Testis (tissue), 2 donors: ENCODE measurements at regions not wholly inside any gene's neighbourhood (a gene's known extent, or its start where the extent isn't known, plus 50 kb on each side); places are given as distances from the start of the nearest gene placed in this dataset.

Experiments
- DNase-seq: peaks from one replicate; pipeline ENCODE4 v3.0.0-alpha.2; 2019
- H3K27ac ChIP-seq, 2 donors: fragments of 200-600 bp; sonication (generic); one replicate each; pipeline ENCODE4 v1.5.1; 2019
- H3K27me3 ChIP-seq: fragments of 200-600 bp; sonication (generic); one replicate; pipeline ENCODE4 v1.5.1; 2019
- H3K36me3 ChIP-seq: fragments of 200-600 bp; sonication (generic); one replicate; pipeline ENCODE4 v1.5.1; 2017; ENCODE audit warnings: low read depth; ENCODE audit errors: missing control alignments
- H3K4me1 ChIP-seq: fragments of 200-600 bp; sonication (generic); one replicate; pipeline ENCODE4 v1.5.1; 2019
- H3K4me3 ChIP-seq, 2 donors: fragments of 200-600 bp; sonication (generic); one replicate each; pipeline ENCODE4 v1.5.1; 2017 to 2019
- H3K9me3 ChIP-seq: fragments of 200-600 bp; sonication (generic); one replicate; pipeline ENCODE4 v1.5.1; 2017
- CTCF ChIP-seq, 3 experiments: fragments of 450-650 bp in 2 of 3; fragments of 200-600 bp in 1 of 3; sonication (generic) in 1 of 3; IDR thresholded peaks; one replicate each; pipeline ENCODE4 v1.5.1; 2016 to 2019; ENCODE audit warnings: antibody characterized with exemption in 3 of 3, mild to moderate bottlenecking in 2 of 3, moderate library complexity in 1 of 3
- POLR2A ChIP-seq: fragments of 450-650 bp; IDR thresholded peaks from one replicate; pipeline ENCODE4 v1.6.1; 2017; ENCODE audit warnings: antibody characterized with exemption, mild to moderate bottlenecking, moderate library complexity
- WGBS, 2 donors: methylation state at CpG; one replicate each; pipeline ENCODE4 v1.1.5; 2018; 5-methylcytosine and 5-hydroxymethylcytosine counted together
- intact Hi-C: fragments of 100-400 bp; cut with DNase I; formaldehyde crosslinking; loops from one replicate; pipeline ENCODE4 v1.15.1; 2023; ENCODE audit warnings: low total_unique reads

GRCh38 chr5:103466495-103466894, 96.1 kb downstream of the NUDT12 start:
- H3K4me3 ChIP-seq, result no peak overlapping the region
- DNase-seq, result no peak
- H3K9me3 ChIP-seq, result no peaks in the 10 kb centered on the region
- H3K36me3 ChIP-seq, result no peaks in the 10 kb centered on the region
- no peak for TF ChIP-seq POLR2A
- TF ChIP-seq CTCF (IDR thresholded peaks at IDR 0.05), result no peak
- no peaks in the 10 kb centered on the region for H3K4me1 ChIP-seq
- intact Hi-C loops, result no loop called here
- no peaks in the 10 kb centered on the region for H3K27me3 ChIP-seq
- H3K27ac ChIP-seq, result no peak overlapping the region

GRCh38 chr5:103465891-103466290, 96.7 kb downstream of the NUDT12 start:
- intact Hi-C loops, result no loop called here
- no peaks in the 10 kb centered on the region for H3K36me3 ChIP-seq
- DNase-seq, result no peak

GRCh38 chr5:103464835-103465484, 97.6 kb downstream of the NUDT12 start:
- H3K4me1 ChIP-seq, result no peaks in the 10 kb centered on the region
- intact Hi-C loops, result no loop called here
- TF ChIP-seq CTCF (IDR thresholded peaks at IDR 0.05), result no peak
- TF ChIP-seq POLR2A, result no peak
- no peak overlapping the region for H3K4me3 ChIP-seq
- WGBS, 2 donors, result 65 to 76% methylated on average over 5 of the region's 5 CpGs
- H3K9me3 ChIP-seq, result no peaks in the 10 kb centered on the region
- no peak overlapping the region for H3K27ac ChIP-seq
- no peaks in the 10 kb centered on the region for H3K36me3 ChIP-seq
- H3K27me3 ChIP-seq, result no peaks in the 10 kb centered on the region
- DNase-seq, result no peak

More at GRCh38 chr5:103465891-103466290, 96.7 kb downstream of the NUDT12 start:
- Histone ChIP-seq H3K9me3 (no peaks in the 10 kb centered on the region), H3K4me3 (no peak overlapping the region), H3K27ac (no peak overlapping the region), H3K4me1 (no peaks in the 10 kb centered on the region), H3K27me3 (no peaks in the 10 kb centered on the region)
- TF ChIP-seq POLR2A (no peak), CTCF (IDR thresholded peaks at IDR 0.05) (no peak)

GRCh38 chr5:103463261-103463660, 99.3 kb downstream of the NUDT12 start:
- Histone ChIP-seq H3K4me1 (no peaks in the 10 kb centered on the region), H3K36me3 (no peaks in the 10 kb centered on the region), H3K9me3 (no peaks in the 10 kb centered on the region), H3K27me3 (no peaks in the 10 kb centered on the region), H3K27ac (no peak overlapping the region), H3K4me3 (no peak overlapping the region)
- intact Hi-C loops, result no loop called here
- 67 to 69% methylated on average over 5 of the region's 5 CpGs for WGBS, 2 donors
- TF ChIP-seq POLR2A, result no peak
- no peak for TF ChIP-seq CTCF (IDR thresholded peaks at IDR 0.05)
- DNase-seq, result no peak

GRCh38 chr5:103461243-103461642, 101.3 kb downstream of the NUDT12 start:
- H3K4me1 ChIP-seq, result no peaks in the 10 kb centered on the region
- DNase-seq, result no peak
- no peaks in the 10 kb centered on the region for H3K36me3 ChIP-seq
- no peaks in the 10 kb centered on the region for H3K27me3 ChIP-seq
- no peak overlapping the region for H3K4me3 ChIP-seq
- intact Hi-C loops, result no loop called here
- H3K9me3 ChIP-seq, result no peaks in the 10 kb centered on the region
- H3K27ac ChIP-seq, result no peak overlapping the region
- no peak for TF ChIP-seq POLR2A
- no peak for TF ChIP-seq CTCF (IDR thresholded peaks at IDR 0.05)
- 21 to 32% methylated on average over 1 of the region's 1 CpG for WGBS, 2 donors
